ENCODE measurements at regions not wholly inside any gene's neighbourhood (a gene's known extent, or its start where the extent isn't known, plus 50 kb on each side); places are given as distances from the start of the nearest gene placed in this dataset.

DNA sequence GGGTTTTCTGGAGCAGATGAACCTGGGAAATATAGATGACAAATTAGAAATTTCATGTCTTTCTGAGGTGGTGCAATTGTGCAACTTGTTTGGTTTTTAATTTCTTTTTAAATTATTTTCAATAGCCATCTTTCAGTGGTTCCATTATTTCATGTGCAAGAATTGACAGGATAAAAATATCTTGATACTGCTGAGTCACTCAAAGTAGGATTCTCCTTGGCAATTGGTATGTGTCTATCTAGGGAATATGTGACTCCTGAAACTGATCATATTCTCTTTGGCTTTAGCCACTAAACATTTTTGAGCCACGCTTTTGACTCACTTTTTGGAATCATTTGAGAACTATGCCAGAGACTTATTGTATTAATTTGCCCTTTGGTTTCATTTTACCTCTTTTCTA lies 331.5 kb downstream of the KCNA4 start:
- Histone ChIP-seq H3K27me3 (ENCODE audit: insufficient read depth, poor library complexity, severe bottlenecking) (peaks cover 3% of the 10 kb centered on the region), H3K4me3 (ENCODE audit: severe bottlenecking) (no peak overlapping the region), H3K36me3 (ENCODE audit: low read depth) (no peaks in the 10 kb centered on the region), H3K4me1 (ENCODE audit: insufficient read depth, poor library complexity, severe bottlenecking) (no peaks in the 10 kb centered on the region), H3K9me3 (ENCODE audit: severe bottlenecking) (no peaks in the 10 kb centered on the region), H3K27ac (ENCODE audit: poor library complexity, severe bottlenecking) (no peak overlapping the region)
- no peak for DNase-seq (ENCODE audit: low spot score)
- no peak for ATAC-seq (ENCODE audit: low read depth)
- TF ChIP-seq, protein P1, sequence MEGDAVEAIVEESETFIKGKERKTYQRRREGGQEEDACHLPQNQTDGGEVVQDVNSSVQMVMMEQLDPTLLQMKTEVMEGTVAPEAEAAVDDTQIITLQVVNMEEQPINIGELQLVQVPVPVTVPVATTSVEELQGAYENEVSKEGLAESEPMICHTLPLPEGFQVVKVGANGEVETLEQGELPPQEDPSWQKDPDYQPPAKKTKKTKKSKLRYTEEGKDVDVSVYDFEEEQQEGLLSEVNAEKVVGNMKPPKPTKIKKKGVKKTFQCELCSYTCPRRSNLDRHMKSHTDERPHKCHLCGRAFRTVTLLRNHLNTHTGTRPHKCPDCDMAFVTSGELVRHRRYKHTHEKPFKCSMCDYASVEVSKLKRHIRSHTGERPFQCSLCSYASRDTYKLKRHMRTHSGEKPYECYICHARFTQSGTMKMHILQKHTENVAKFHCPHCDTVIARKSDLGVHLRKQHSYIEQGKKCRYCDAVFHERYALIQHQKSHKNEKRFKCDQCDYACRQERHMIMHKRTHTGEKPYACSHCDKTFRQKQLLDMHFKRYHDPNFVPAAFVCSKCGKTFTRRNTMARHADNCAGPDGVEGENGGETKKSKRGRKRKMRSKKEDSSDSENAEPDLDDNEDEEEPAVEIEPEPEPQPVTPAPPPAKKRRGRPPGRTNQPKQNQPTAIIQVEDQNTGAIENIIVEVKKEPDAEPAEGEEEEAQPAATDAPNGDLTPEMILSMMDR (IDR thresholded peaks at IDR 0.05; ENCODE audit: poor library complexity, severe bottlenecking): no peak

DNA sequence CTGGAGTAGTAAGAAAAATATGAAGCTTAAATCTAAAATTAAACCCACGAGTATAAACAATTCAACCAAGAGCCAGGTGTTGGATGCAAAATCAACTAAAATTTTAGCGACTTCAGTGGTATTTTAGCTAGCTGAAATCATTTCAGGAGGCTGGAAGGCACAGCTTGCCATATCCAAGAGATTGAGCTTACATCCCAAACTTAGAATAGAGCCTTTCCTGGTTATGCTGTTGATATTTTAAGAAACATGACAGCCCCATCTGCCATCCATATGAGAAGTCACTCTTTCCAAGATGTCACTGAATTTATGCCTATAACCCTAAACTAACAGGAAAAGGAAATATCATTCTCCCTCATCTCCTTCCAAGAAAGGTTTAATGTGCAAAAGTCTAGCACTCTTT lies 334.0 kb downstream of the KCNA4 start:
- H3K9me3 ChIP-seq (ENCODE audit: severe bottlenecking): no peaks in the 10 kb centered on the region
- TF ChIP-seq, protein P1 (IDR thresholded peaks at IDR 0.05; ENCODE audit: poor library complexity, severe bottlenecking): no peak
- H3K4me1 ChIP-seq (ENCODE audit: insufficient read depth, poor library complexity, severe bottlenecking): no peaks in the 10 kb centered on the region
- no peak overlapping the region for H3K27ac ChIP-seq (ENCODE audit: poor library complexity, severe bottlenecking)
- H3K4me3 ChIP-seq (ENCODE audit: severe bottlenecking): no peak overlapping the region
- H3K27me3 ChIP-seq (ENCODE audit: insufficient read depth, poor library complexity, severe bottlenecking): peaks cover 3% of the 10 kb centered on the region
- DNase-seq (ENCODE audit: low spot score) (no peak), ATAC-seq (ENCODE audit: low read depth) (no peak)
- H3K36me3 ChIP-seq (ENCODE audit: low read depth): no peaks in the 10 kb centered on the region

DNA sequence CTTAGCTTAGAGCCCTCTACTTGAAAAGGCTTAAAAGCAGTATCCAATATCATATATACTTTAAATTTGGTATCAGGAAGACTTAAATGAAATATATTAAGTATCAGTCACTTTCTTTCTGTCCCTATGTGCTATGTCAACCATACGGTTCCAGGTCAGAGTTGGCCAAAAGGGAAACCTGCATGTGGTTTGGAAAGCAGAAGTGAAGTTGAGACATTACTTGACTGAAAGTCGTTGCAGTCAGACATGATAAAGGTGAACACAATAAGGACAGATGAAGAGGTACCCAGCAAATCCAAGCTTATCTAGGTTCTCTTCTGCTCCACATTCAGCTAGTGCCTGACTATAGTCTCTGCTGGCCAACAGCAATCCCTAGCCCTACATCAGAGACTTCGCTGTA lies 336.8 kb downstream of the KCNA4 start:
- no peak for DNase-seq (ENCODE audit: low spot score)
- Histone ChIP-seq H3K4me1 (ENCODE audit: insufficient read depth, poor library complexity, severe bottlenecking) (no peaks in the 10 kb centered on the region), H3K4me3 (ENCODE audit: severe bottlenecking) (no peak overlapping the region), H3K27ac (ENCODE audit: poor library complexity, severe bottlenecking) (no peak overlapping the region), H3K27me3 (ENCODE audit: insufficient read depth, poor library complexity, severe bottlenecking) (no peaks in the 10 kb centered on the region), H3K9me3 (ENCODE audit: severe bottlenecking) (no peaks in the 10 kb centered on the region), H3K36me3 (ENCODE audit: low read depth) (no peaks in the 10 kb centered on the region)
- TF ChIP-seq, protein P1 (IDR thresholded peaks at IDR 0.05; ENCODE audit: poor library complexity, severe bottlenecking): no peak
- ATAC-seq (ENCODE audit: low read depth): no peak

DNA sequence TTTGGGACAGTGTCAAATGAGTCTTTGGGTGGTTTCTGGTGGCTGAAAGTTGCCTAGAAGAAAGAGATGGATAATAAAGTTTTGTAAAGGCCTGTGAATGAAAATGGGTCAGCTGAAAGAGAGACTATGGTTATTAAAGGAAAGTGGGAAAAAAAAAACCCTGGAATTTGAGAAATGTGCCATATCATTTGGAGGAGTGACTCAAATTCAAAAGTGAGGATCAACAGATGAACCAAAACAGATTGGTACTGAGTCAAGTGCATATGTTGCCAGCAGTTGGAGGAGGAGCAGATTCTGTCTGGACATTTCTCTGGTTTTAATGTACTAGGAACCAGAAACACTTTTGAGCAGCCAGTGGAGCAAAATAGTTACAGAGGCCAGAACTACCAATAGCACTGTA lies 339.8 kb downstream of the KCNA4 start:
- no peak for ATAC-seq (ENCODE audit: low read depth)
- Histone ChIP-seq H3K27me3 (ENCODE audit: insufficient read depth, poor library complexity, severe bottlenecking) (no peaks in the 10 kb centered on the region), H3K4me3 (ENCODE audit: severe bottlenecking) (no peak overlapping the region), H3K4me1 (ENCODE audit: insufficient read depth, poor library complexity, severe bottlenecking) (no peaks in the 10 kb centered on the region), H3K9me3 (ENCODE audit: severe bottlenecking) (no peaks in the 10 kb centered on the region), H3K27ac (ENCODE audit: poor library complexity, severe bottlenecking) (no peak overlapping the region), H3K36me3 (ENCODE audit: low read depth) (no peaks in the 10 kb centered on the region)
- DNase-seq (ENCODE audit: low spot score): no peak
- TF ChIP-seq, protein P1 (IDR thresholded peaks at IDR 0.05; ENCODE audit: poor library complexity, severe bottlenecking): no peak

DNA sequence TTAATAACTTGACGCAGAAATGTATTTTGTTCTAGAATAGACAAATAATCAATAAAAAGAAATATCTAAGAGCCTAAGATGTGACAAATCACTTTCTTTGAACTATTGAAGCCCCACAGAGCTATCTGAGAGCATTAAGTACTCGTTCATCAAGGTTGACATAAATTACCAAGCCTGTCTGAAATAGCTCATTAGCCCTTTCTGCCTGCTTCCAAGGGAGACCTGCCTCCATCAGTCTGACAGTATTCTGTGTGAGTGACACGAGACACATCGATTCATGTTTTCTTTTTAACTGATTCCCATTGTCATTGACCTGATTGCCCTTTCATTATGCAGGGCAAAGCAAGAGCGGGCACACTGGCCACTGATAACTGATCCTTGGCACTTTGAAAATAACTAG lies 347.5 kb downstream of the KCNA4 start:
- TF ChIP-seq, protein P1 (IDR thresholded peaks at IDR 0.05; ENCODE audit: poor library complexity, severe bottlenecking): no peak
- Histone ChIP-seq H3K36me3 (ENCODE audit: low read depth) (no peaks in the 10 kb centered on the region), H3K4me1 (ENCODE audit: insufficient read depth, poor library complexity, severe bottlenecking) (no peaks in the 10 kb centered on the region), H3K27ac (ENCODE audit: poor library complexity, severe bottlenecking) (no peak overlapping the region), H3K9me3 (ENCODE audit: severe bottlenecking) (no peaks in the 10 kb centered on the region), H3K27me3 (ENCODE audit: insufficient read depth, poor library complexity, severe bottlenecking) (no peaks in the 10 kb centered on the region), H3K4me3 (ENCODE audit: severe bottlenecking) (no peak overlapping the region)
- no peak for ATAC-seq (ENCODE audit: low read depth)
- no peak for DNase-seq (ENCODE audit: low spot score)

Data from RWPE2 (cell line).